GM13977 (cell line): ENCODE measurements at regions not wholly inside any gene's neighbourhood (a gene's known extent, or its start where the extent isn't known, plus 50 kb on each side); places are given as distances from the start of the nearest gene placed in this dataset.

ENCODE experiments used
- DNase-seq: peaks from one replicate; pipeline ENCODE4 v3.0.0; 2012; ENCODE audit warnings: low spot score
- CTCF ChIP-seq: IDR thresholded peaks from 2 replicates; pipeline ENCODE4 v1.5.1; 2012; ENCODE audit warnings: mild to moderate bottlenecking, control low read depth; ENCODE audit not compliant: insufficient read depth; ENCODE audit errors: extremely low read depth, missing control alignments
- in situ Hi-C: fragments of 300-500 bp; cut with MboI; formaldehyde crosslinking; loops from one replicate; pipeline ENCODE4 v1.12.0; 2022; ENCODE audit warnings: low sequenced_read_pairs, low pct_unique_long_range_greater_than_20kb, mixed read lengths, inconsistent platforms; ENCODE audit not compliant: unreplicated experiment

GRCh38 chr18:32549248-32550110, 78.8 kb upstream of the GAREM1 start:
- TF ChIP-seq CTCF: peak; percentile 57
- peak; percentile 48 for DNase-seq
- in situ Hi-C loops: loop anchor here (10.0 kb wide), 1 partner anchor 385 kb away; no protein-coding TSS in a partner anchor

- in situ Hi-C loops: no loop called here
- DNase-seq: no peak
These were observed 78.0 kb upstream of the GAREM1 start for GRCh38 chr18:32548688-32549087.

GRCh38 chr18:32545631-32546030, 74.9 kb upstream of the GAREM1 start:
- in situ Hi-C loops: no loop called here
- no peak for DNase-seq
- no peak for TF ChIP-seq CTCF

More at GRCh38 chr18:32548688-32549087, 78.0 kb upstream of the GAREM1 start:
- TF ChIP-seq CTCF: no peak

- no peak for TF ChIP-seq CTCF
- DNase-seq: no peak
- in situ Hi-C loops: no loop called here
These were observed 73.4 kb upstream of the GAREM1 start for GRCh38 chr18:32544088-32544487.

GRCh38 chr18:32542221-32542798, 71.6 kb upstream of the GAREM1 start:
- DNase-seq: no peak
- in situ Hi-C loops: no loop called here
- TF ChIP-seq CTCF: no peak

GRCh38 chr18:32530947-32531651, 60.4 kb upstream of the GAREM1 start:
- peak; percentile 41 for DNase-seq
- in situ Hi-C loops: no loop called here
- no peak for TF ChIP-seq CTCF
